K562 (cell line): ENCODE measurements at regions not wholly inside any gene's neighbourhood (a gene's known extent, or its start where the extent isn't known, plus 50 kb on each side); places are given as distances from the start of the nearest gene placed in this dataset.

ENCODE experiments used
- ATAC-seq: fragments of 200-7000 bp; cut with Tn5 transposase; 3 replicates; pipeline ENCODE4 v1.9.1; 2020; ENCODE audit warnings: moderate library complexity
- BruUV-seq: library from RNA; stranded (reverse); fragments of 400-500 nt; replicated peaks from 2 replicates; lab custom pipeline; 2021; lab: Mats Ljungman, UMichigan
- CTCF ChIA-PET: fragments of 300-600 bp; formaldehyde crosslinking; extraction: SDS; loops from one replicate; lab custom pipeline; 2021; ENCODE audit warnings: low intra/inter-chr PET ratio; lab: Yijun Ruan, JAX
- POLR2A ChIA-PET: fragments of 300-600, 350-650 bp; sonication (Branson Sonifier 250); formaldehyde crosslinking; extraction: SDS; loops from one replicate; lab custom pipeline; 2021; ENCODE audit warnings: antibody characterized with exemption, inconsistent platforms; lab: Yijun Ruan, JAX
- DNase-seq, 4 experiments: peaks; one replicate each; pipeline versions ENCODE4 v3.0.0 to v3.0.0-alpha.2; 2011 to 2018; ENCODE audit warnings: low spot score in 3 of 4, mixed read lengths in 3 of 4; ENCODE audit errors: extremely low read depth in 1 of 4
- FAIRE-seq: peaks from 2 replicates; lab custom pipeline; 2011; peaks lifted over from hg19 to GRCh38; lab: Jason Lieb, UNC
- H2AFZ ChIP-seq: 2 replicates; pipeline ENCODE4 v1.6.0; 2011; ENCODE audit warnings: low read depth, low read length, control low read depth, inconsistent platforms
- H3K27ac ChIP-seq: fragments of 200-600 bp; 3 replicates; pipeline ENCODE4 v1.8.0; 2011; ENCODE audit warnings: low read depth, mild to moderate bottlenecking, control low read depth, inconsistent platforms, low read length, moderate library complexity, mixed read lengths; ENCODE audit errors: extremely low read depth
- H3K27me3 ChIP-seq, 2 experiments: fragments of 300-600 bp in 1 of 2; 2 replicates in 1 of 2; 3 replicates in 1 of 2; pipeline versions ENCODE4 v1.6.0 to v1.8.0; 2011; ENCODE audit warnings: inconsistent platforms in 2 of 2, low read length in 2 of 2, mild to moderate bottlenecking in 1 of 2, mixed read lengths in 1 of 2, moderate library complexity in 1 of 2; ENCODE audit not compliant: control insufficient read depth in 2 of 2, insufficient read depth in 2 of 2
- H3K36me3 ChIP-seq: fragments of 300-600 bp; 3 replicates; pipeline ENCODE4 v1.8.0; 2011; ENCODE audit warnings: mild to moderate bottlenecking, low read length, inconsistent platforms; ENCODE audit not compliant: control insufficient read depth, insufficient read depth
- H3K4me1 ChIP-seq, 2 experiments: fragments of 200-600 bp in 1 of 2; replicated peaks in 1 of 2; 2 replicates in 1 of 2; 3 replicates in 1 of 2; pipeline versions ENCODE4 v1.5.1 to v1.8.0; 2011; ENCODE audit warnings: inconsistent platforms in 2 of 2, low read length in 2 of 2, mild to moderate bottlenecking in 1 of 2, mixed read lengths in 1 of 2, moderate library complexity in 1 of 2; ENCODE audit not compliant: control insufficient read depth in 2 of 2, insufficient read depth in 2 of 2
- H3K4me2 ChIP-seq: 2 replicates; pipeline ENCODE4 v1.6.1; 2011; ENCODE audit warnings: low read length, control low read depth, inconsistent platforms, mixed read lengths; ENCODE audit not compliant: insufficient read depth
- H3K4me3 ChIP-seq: fragments of 200-600 bp; sonication (generic), shearing (Covaris generic); 2 replicates; pipeline ENCODE4 v1.5.1; 2016; ENCODE audit warnings: control low read depth, inconsistent platforms
- H3K79me2 ChIP-seq: fragments of 200-600 bp; 3 replicates; pipeline ENCODE4 v1.8.0; 2011; ENCODE audit warnings: low read length, inconsistent platforms; ENCODE audit not compliant: control insufficient read depth, insufficient read depth
- H3K9ac ChIP-seq, 2 experiments: 2 replicates each; pipeline versions ENCODE4 v1.6.0 to v1.6.1; 2011; ENCODE audit warnings: low read depth in 2 of 2, low read length in 2 of 2, control low read depth in 1 of 2, inconsistent platforms in 1 of 2, mild to moderate bottlenecking in 1 of 2, mixed read lengths in 1 of 2; ENCODE audit not compliant: insufficient read depth in 1 of 2
- H3K9me1 ChIP-seq: one replicate; pipeline ENCODE4 v1.6.0; 2011; ENCODE audit warnings: inconsistent platforms, mild to moderate bottlenecking, low read length, moderate library complexity; ENCODE audit not compliant: control insufficient read depth, insufficient read depth
- H3K9me3 ChIP-seq: replicated peaks from 2 replicates; pipeline ENCODE4 v1.5.1; 2011; ENCODE audit warnings: low read depth, low read length, inconsistent platforms; ENCODE audit not compliant: control insufficient read depth, insufficient read depth
- H4K20me1 ChIP-seq: replicated peaks from 2 replicates; pipeline ENCODE4 v1.6.1; 2011; ENCODE audit warnings: low read length, inconsistent platforms, mixed read lengths; ENCODE audit not compliant: control insufficient read depth, insufficient read depth
- CBFB ChIP-seq: sonication (generic); formaldehyde crosslinking; IDR thresholded peaks from 2 replicates; pipeline ENCODE4 v1.4.0; 2020; ENCODE audit warnings: mild to moderate bottlenecking, missing genetic modification reagents
- COPS2 ChIP-seq: fragments of 450-650 bp; conservative IDR thresholded peaks from 2 replicates; pipeline ENCODE4 v1.6.1; 2016; ENCODE audit warnings: mild to moderate bottlenecking, moderate library complexity
- KDM1A ChIP-seq, 2 experiments: fragments of 450-650 bp; IDR thresholded peaks; 2 replicates each; pipeline ENCODE4 v1.6.1; 2016; ENCODE audit warnings: mild to moderate bottlenecking in 2 of 2
- MAFF ChIP-seq: IDR thresholded peaks from 2 replicates; pipeline ENCODE4 v1.6.1; 2012; ENCODE audit warnings: low read length, improper control_type of control experiment
- RERE ChIP-seq: sonication (generic); formaldehyde crosslinking; IDR thresholded peaks from 2 replicates; pipeline ENCODE4 v1.8.0; 2023; ENCODE audit warnings: missing genetic modification reagents, mild to moderate bottlenecking, borderline replicate concordance
- SAP30 ChIP-seq: fragments of 200-600 bp; sonication (generic); IDR thresholded peaks from 2 replicates; pipeline ENCODE4 v1.6.1; 2012; ENCODE audit warnings: borderline replicate concordance, low read depth, mild to moderate bottlenecking, moderate library complexity, low read length, control low read depth, inconsistent platforms; ENCODE audit not compliant: insufficient read depth, poor library complexity, severe bottlenecking
- TFAM ChIP-seq: fragments of 250-450 bp; sonication (Bioruptor Pico); conservative IDR thresholded peaks from 2 replicates; pipeline ENCODE4 v1.5.0; 2021; ENCODE audit warnings: mild to moderate bottlenecking, moderate library complexity
- ZEB2 ChIP-seq: fragments of 450-650 bp; IDR thresholded peaks from 2 replicates; pipeline ENCODE4 v1.6.1; 2016
- ZHX1 ChIP-seq: fragments of 150-350 bp; conservative IDR thresholded peaks from 2 replicates; pipeline ENCODE4 v1.6.1; 2014; ENCODE audit warnings: low read length
- ZKSCAN1 ChIP-seq: fragments of 150-350 bp; IDR thresholded peaks from 2 replicates; pipeline ENCODE4 v1.6.1; 2016; ENCODE audit warnings: low read depth, low read length
- WGBS: fragments of 100-300 bp; shearing (Covaris generic); methylation state at CpG from one replicate; pipeline ENCODE4 v1.1.6; 2016; ENCODE audit warnings: low coverage, mixed read lengths; ENCODE audit not compliant: insufficient coverage; ENCODE audit errors: missing lambda C conversion rate; 5-methylcytosine and 5-hydroxymethylcytosine counted together
- in situ Hi-C: fragments of 300-500 bp; cut with MboI; formaldehyde crosslinking; loops from 4 replicates; pipeline ENCODE4 v1.15.0; 2018; ENCODE audit warnings: inconsistent platforms, mixed read lengths
- intact Hi-C: fragments of 100-400 bp; cut with micrococcal nuclease; formaldehyde crosslinking; loops from 2 replicates; pipeline ENCODE4 v1.14.2; 2022
- TF ChIP-seq, protein P1 (sequence below), 2 experiments: fragments of 450-650 bp in 1 of 2; sonication (generic) in 1 of 2; formaldehyde crosslinking in 1 of 2; IDR thresholded peaks in 1 of 2; conservative IDR thresholded peaks in 1 of 2; 2 replicates each; pipeline versions ENCODE4 v1.6.1 to v1.8.1; 2016 to 2023; ENCODE audit warnings: mild to moderate bottlenecking in 2 of 2, moderate library complexity in 2 of 2, inconsistent platforms in 1 of 2, missing genetic modification reagents in 1 of 2
- TF ChIP-seq, protein P2 (sequence below), 3 experiments: fragments of 200-800 bp in 1 of 3; sonication (Bioruptor generic) in 1 of 3; sonication (generic) in 1 of 3; formaldehyde crosslinking in 1 of 3; IDR thresholded peaks; 2 replicates each; pipeline versions ENCODE4 v1.6.1 to v1.8.0; 2016 to 2022; ENCODE audit warnings: mild to moderate bottlenecking in 2 of 3, missing compliant biosample characterization in 2 of 3, missing genetic modification characterization in 2 of 3, missing genetic modification reagents in 1 of 3

GRCh38 chr9:79152306-79152705, 419.5 kb upstream of the TLE4 start:
- H3K79me2 ChIP-seq, result no peaks in the 10 kb centered on the region
- CTCF ChIA-PET, result no interaction called here
- H3K27ac ChIP-seq, result no peak overlapping the region
- no TSS peak for BruUV-seq
- no peak for DNase-seq
- in situ Hi-C loops (no loop called here), intact Hi-C loops (no loop called here)
- no peak overlapping the region for H2AFZ ChIP-seq
- WGBS, result 0% methylated on average over 2 of the region's 2 CpGs
- no peaks in the 10 kb centered on the region for H3K27me3 ChIP-seq
- POLR2A ChIA-PET, result no interaction called here
- no peak overlapping the region for H3K9ac ChIP-seq
- no peak for ATAC-seq
- no peak for FAIRE-seq
- no peaks in the 10 kb centered on the region for H3K36me3 ChIP-seq
- H3K9me1 ChIP-seq, result no peaks in the 10 kb centered on the region
- H4K20me1 ChIP-seq, result no peaks in the 10 kb centered on the region
- no peaks in the 10 kb centered on the region for H3K4me1 ChIP-seq
- H3K4me2 ChIP-seq, result no peak overlapping the region
- no peaks in the 10 kb centered on the region for H3K9me3 ChIP-seq
- no peak overlapping the region for H3K4me3 ChIP-seq
- TF ChIP-seq, protein P1, sequence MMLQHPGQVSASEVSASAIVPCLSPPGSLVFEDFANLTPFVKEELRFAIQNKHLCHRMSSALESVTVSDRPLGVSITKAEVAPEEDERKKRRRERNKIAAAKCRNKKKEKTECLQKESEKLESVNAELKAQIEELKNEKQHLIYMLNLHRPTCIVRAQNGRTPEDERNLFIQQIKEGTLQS (IDR thresholded peaks at IDR 0.05), result no peak
- TF ChIP-seq, protein P1 (CRISPR knock-in tag; conservative IDR thresholded peaks at IDR 0.05), result no peak
- TF ChIP-seq KDM1A (IDR thresholded peaks at IDR 0.05), result no peak
- no peak for TF ChIP-seq RERE (CRISPR knock-in tag)
- TF ChIP-seq MAFF, result no peak
- TF ChIP-seq TFAM (CRISPR knock-in tag), result no peak
- no peak for TF ChIP-seq CBFB
- TF ChIP-seq ZEB2, result no peak
- TF ChIP-seq, protein P2, sequence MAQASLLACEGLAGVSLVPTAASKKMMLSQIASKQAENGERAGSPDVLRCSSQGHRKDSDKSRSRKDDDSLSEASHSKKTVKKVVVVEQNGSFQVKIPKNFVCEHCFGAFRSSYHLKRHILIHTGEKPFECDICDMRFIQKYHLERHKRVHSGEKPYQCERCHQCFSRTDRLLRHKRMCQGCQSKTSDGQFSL (CRISPR knock-in tag; IDR thresholded peaks at IDR 0.05), result no peak
- TF ChIP-seq, protein P2 (tag; IDR thresholded peaks at IDR 0.05), result no peak
- TF ChIP-seq COPS2, result no peak
- TF ChIP-seq SAP30, result no peak
- no peak for TF ChIP-seq ZKSCAN1
- TF ChIP-seq ZHX1, result no peak
